ENCODE measurements at regions not wholly inside any gene's neighbourhood (a gene's known extent, or its start where the extent isn't known, plus 50 kb on each side); places are given as distances from the start of the nearest gene placed in this dataset.

GRCh38 chr18:10322435-10322834 is 132.0 kb upstream of the APCDD1 start:
- no peak for TF ChIP-seq POLR2A (IDR thresholded peaks at IDR 0.05)
- no peak for TF ChIP-seq POLR2AphosphoS5 (IDR thresholded peaks at IDR 0.05; ENCODE audit: insufficient read depth in 1 of 2, low read depth in 1 of 2)
- TF ChIP-seq, protein P1, sequence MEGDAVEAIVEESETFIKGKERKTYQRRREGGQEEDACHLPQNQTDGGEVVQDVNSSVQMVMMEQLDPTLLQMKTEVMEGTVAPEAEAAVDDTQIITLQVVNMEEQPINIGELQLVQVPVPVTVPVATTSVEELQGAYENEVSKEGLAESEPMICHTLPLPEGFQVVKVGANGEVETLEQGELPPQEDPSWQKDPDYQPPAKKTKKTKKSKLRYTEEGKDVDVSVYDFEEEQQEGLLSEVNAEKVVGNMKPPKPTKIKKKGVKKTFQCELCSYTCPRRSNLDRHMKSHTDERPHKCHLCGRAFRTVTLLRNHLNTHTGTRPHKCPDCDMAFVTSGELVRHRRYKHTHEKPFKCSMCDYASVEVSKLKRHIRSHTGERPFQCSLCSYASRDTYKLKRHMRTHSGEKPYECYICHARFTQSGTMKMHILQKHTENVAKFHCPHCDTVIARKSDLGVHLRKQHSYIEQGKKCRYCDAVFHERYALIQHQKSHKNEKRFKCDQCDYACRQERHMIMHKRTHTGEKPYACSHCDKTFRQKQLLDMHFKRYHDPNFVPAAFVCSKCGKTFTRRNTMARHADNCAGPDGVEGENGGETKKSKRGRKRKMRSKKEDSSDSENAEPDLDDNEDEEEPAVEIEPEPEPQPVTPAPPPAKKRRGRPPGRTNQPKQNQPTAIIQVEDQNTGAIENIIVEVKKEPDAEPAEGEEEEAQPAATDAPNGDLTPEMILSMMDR (IDR thresholded peaks at IDR 0.05): no peak
- intact Hi-C loops (cut with DNase I): no loop called here
- no peaks in the 10 kb centered on the region for H3K4me1 ChIP-seq
- H3K27me3 ChIP-seq: no peaks in the 10 kb centered on the region
- no peak overlapping the region for H3K4me3 ChIP-seq
- H3K9me3 ChIP-seq: no peaks in the 10 kb centered on the region
- H3K36me3 ChIP-seq: no peaks in the 10 kb centered on the region
- peak in 1 of 2 donors; percentile 8 for DNase-seq (ENCODE audit: extremely low spot score in 2 of 2)
- H3K27ac ChIP-seq: no peak overlapping the region

- Histone ChIP-seq H3K27ac (no peak overlapping the region), H3K27me3 (no peaks in the 10 kb centered on the region), H3K9me3 (no peaks in the 10 kb centered on the region), H3K4me1 (no peaks in the 10 kb centered on the region), H3K36me3 (no peaks in the 10 kb centered on the region), H3K4me3 (no peak overlapping the region)
- DNase-seq (ENCODE audit: extremely low spot score in 2 of 2): no peak
- intact Hi-C loops (cut with DNase I): no loop called here
- TF ChIP-seq POLR2A (IDR thresholded peaks at IDR 0.05) (no peak), POLR2AphosphoS5 (IDR thresholded peaks at IDR 0.05; ENCODE audit: insufficient read depth in 1 of 2, low read depth in 1 of 2) (no peak)
- TF ChIP-seq, protein P1 (IDR thresholded peaks at IDR 0.05): no peak
These were observed 125.3 kb upstream of the APCDD1 start for GRCh38 chr18:10329101-10329500.

GRCh38 chr18:10330428-10330827 is 124.0 kb upstream of the APCDD1 start:
- DNase-seq (ENCODE audit: extremely low spot score in 2 of 2): no peak
- Histone ChIP-seq H3K36me3 (no peaks in the 10 kb centered on the region), H3K9me3 (no peaks in the 10 kb centered on the region), H3K27ac (no peak overlapping the region), H3K4me3 (no peak overlapping the region), H3K27me3 (no peaks in the 10 kb centered on the region), H3K4me1 (no peaks in the 10 kb centered on the region)
- intact Hi-C loops (cut with DNase I): no loop called here
- TF ChIP-seq POLR2A (IDR thresholded peaks at IDR 0.05) (no peak), POLR2AphosphoS5 (IDR thresholded peaks at IDR 0.05; ENCODE audit: insufficient read depth in 1 of 2, low read depth in 1 of 2) (no peak)
- TF ChIP-seq, protein P1 (IDR thresholded peaks at IDR 0.05): no peak

DNA sequence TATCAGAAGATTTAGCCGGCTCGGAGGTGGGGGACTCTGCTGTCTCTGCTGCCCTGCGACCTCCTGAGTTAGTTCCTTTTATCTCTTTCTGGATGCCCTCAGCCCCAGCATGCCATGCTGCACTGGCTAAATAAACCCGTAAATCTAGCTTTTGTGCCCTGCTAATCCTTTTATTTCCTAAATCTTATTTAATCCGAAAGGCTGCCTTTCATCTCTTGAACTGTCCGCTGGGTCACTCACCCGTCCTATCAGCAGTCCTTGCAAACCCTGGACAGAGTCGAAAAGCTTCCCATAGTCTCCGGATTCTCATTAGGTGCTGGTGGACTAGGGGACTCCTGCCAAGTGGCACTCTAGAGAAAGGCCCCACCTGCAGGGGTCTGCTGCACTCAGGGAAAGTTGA is 122.0 kb upstream of the APCDD1 start:
- TF ChIP-seq POLR2AphosphoS5 (IDR thresholded peaks at IDR 0.05; ENCODE audit: insufficient read depth in 1 of 2, low read depth in 1 of 2) (no peak), POLR2A (IDR thresholded peaks at IDR 0.05) (no peak)
- TF ChIP-seq, protein P1 (IDR thresholded peaks at IDR 0.05): no peak
- H3K27ac ChIP-seq: no peak overlapping the region
- H3K27me3 ChIP-seq: no peaks in the 10 kb centered on the region
- intact Hi-C loops (cut with DNase I): no loop called here
- no peaks in the 10 kb centered on the region for H3K9me3 ChIP-seq
- H3K36me3 ChIP-seq: no peaks in the 10 kb centered on the region
- no peak overlapping the region for H3K4me3 ChIP-seq
- H3K4me1 ChIP-seq: peaks cover 8% of the 10 kb centered on the region
- no peak for DNase-seq (ENCODE audit: extremely low spot score in 2 of 2)

DNA sequence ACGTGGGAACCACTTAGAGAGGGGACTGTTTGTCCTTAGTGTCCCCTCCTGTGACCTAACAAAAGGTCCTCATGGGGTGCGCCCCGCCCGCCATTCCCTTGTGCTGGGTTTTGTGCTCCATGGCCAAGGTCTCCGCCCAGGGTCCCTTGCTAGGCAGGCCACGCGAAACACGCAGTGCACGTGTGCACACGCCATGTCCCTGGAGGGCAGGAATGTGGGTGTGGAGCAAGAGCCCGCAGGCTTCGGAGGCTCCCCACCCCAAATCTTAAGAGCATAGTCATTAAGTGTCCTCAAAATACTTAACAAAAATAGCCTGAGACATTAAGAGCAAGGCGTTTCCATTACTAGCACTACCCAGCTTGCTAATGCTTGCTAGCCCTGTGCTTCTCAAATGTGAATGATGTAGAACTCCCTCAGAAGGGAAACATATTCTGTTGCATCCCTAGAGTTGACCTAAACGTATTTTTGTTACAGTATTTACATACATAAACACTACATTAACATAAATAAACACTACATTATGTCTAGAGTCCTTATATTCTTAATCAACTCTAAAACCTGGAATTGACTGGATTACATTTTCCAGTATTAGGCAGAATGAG is 117.6 kb upstream of the APCDD1 start:
- TF ChIP-seq POLR2AphosphoS5 (IDR thresholded peaks at IDR 0.05; ENCODE audit: insufficient read depth in 1 of 2, low read depth in 1 of 2): peak in 1 of 2 donors; percentile 26
- no peak for TF ChIP-seq POLR2A (IDR thresholded peaks at IDR 0.05)
- TF ChIP-seq, protein P1 (IDR thresholded peaks at IDR 0.05): no peak
- DNase-seq (ENCODE audit: extremely low spot score in 2 of 2): no peak
- Histone ChIP-seq H3K4me3 (no peak overlapping the region), H3K4me1 (peaks cover 8% of the 10 kb centered on the region), H3K9me3 (no peaks in the 10 kb centered on the region), H3K27me3 (no peaks in the 10 kb centered on the region), H3K27ac (no peak overlapping the region), H3K36me3 (no peaks in the 10 kb centered on the region)
- intact Hi-C loops (cut with DNase I): no loop called here
